ENCODE measurements at regions not wholly inside any gene's neighbourhood (a gene's known extent, or its start where the extent isn't known, plus 50 kb on each side); places are given as distances from the start of the nearest gene placed in this dataset.

DNA sequence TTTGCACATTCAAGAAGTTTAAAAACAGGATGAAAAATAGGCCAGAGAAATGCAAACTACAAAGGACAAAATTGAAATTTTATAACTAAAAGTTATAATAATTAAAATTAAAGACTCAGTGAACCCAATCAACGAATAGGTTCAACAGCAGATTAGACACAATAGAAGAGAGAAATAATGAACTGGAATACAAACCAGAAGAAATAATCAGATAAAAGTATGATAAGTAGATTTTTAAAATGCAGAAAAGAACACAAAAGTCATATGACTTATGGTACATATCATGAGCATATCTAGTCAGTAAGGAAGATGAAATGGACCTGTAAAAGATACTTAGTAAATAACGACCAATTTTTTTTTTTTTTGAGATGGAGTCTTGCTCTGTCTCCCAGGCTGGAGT lies 108.1 kb upstream of the COG2 start:
- H3K36me3 ChIP-seq (ENCODE audit: insufficient read depth, low read length) = no peaks in the 10 kb centered on the region
- TF ChIP-seq CTCF (conservative IDR thresholded peaks at IDR 0.05; ENCODE audit: low read length) (no peak), EZH2phosphoT487 (IDR thresholded peaks at IDR 0.05; ENCODE audit: borderline replicate concordance) (no peak)
- no peak overlapping the region for H3K4me2 ChIP-seq (ENCODE audit: low read depth, low read length, poor library complexity, severe bottlenecking)
- H3K4me3 ChIP-seq (ENCODE audit: low read length, poor library complexity, severe bottlenecking) = no peak overlapping the region
- no peaks in the 10 kb centered on the region for H3F3A ChIP-seq (ENCODE audit: low read depth)
- H2AFZ ChIP-seq (ENCODE audit: low read length) = no peak overlapping the region
- H3K9me3 ChIP-seq (ENCODE audit: insufficient read depth, low read depth, low read length) = no peaks in the 10 kb centered on the region; the same call in 1 of the 2 replicates
- H3K4me1 ChIP-seq (ENCODE audit: insufficient read depth, low read length, poor library complexity, severe bottlenecking) = no peaks in the 10 kb centered on the region
- H4K20me1 ChIP-seq (ENCODE audit: insufficient read depth, low read length, poor library complexity, severe bottlenecking) = no peaks in the 10 kb centered on the region
- no peaks in the 10 kb centered on the region for H3K9me2 ChIP-seq (replicated peaks; ENCODE audit: low read depth, low read length)
- no peaks in the 10 kb centered on the region for H3K79me2 ChIP-seq (ENCODE audit: insufficient read depth, low read length)
- H3K27me3 ChIP-seq (ENCODE audit: insufficient read depth, low read length, poor library complexity, severe bottlenecking) = no peaks in the 10 kb centered on the region
- no peak overlapping the region for H3K9ac ChIP-seq (ENCODE audit: low read depth, low read length, poor library complexity, severe bottlenecking)

DNA sequence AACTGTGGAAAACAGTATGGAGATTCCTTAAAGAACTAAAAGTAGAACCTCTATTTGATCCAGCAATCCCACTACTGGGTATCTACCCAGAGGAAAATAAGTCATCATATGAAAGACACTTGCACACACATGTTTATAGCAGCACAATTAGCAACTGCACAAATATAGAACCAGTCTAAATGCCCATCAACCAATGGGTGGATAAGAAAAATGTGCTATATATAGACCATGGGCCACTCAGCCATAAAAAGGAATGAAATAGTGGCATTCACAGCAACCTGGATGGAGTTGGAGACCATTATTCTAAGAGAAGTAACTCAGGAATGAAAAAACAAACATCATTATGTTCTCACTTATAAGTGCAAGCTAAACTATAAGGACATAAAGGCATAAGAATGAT lies 105.0 kb upstream of the PGBD5 start:
- H3K9me2 ChIP-seq (replicated peaks; ENCODE audit: low read depth, low read length) = no peaks in the 10 kb centered on the region
- no peak overlapping the region for H2AFZ ChIP-seq (ENCODE audit: low read length)
- TF ChIP-seq EZH2phosphoT487 (IDR thresholded peaks at IDR 0.05; ENCODE audit: borderline replicate concordance) (no peak), CTCF (conservative IDR thresholded peaks at IDR 0.05; ENCODE audit: low read length) (no peak)
- H3K9me3 ChIP-seq (ENCODE audit: insufficient read depth, low read depth, low read length) = no peaks in the 10 kb centered on the region; the same call in 1 of the 2 replicates
- H3K79me2 ChIP-seq (ENCODE audit: insufficient read depth, low read length) = no peaks in the 10 kb centered on the region
- no peak overlapping the region for H3K4me3 ChIP-seq (ENCODE audit: low read length, poor library complexity, severe bottlenecking)
- no peaks in the 10 kb centered on the region for H3F3A ChIP-seq (ENCODE audit: low read depth)
- H3K4me2 ChIP-seq (ENCODE audit: low read depth, low read length, poor library complexity, severe bottlenecking) = no peak overlapping the region
- no peaks in the 10 kb centered on the region for H4K20me1 ChIP-seq (ENCODE audit: insufficient read depth, low read length, poor library complexity, severe bottlenecking)
- H3K4me1 ChIP-seq (ENCODE audit: insufficient read depth, low read length, poor library complexity, severe bottlenecking) = no peaks in the 10 kb centered on the region
- H3K27me3 ChIP-seq (ENCODE audit: insufficient read depth, low read length, poor library complexity, severe bottlenecking) = no peaks in the 10 kb centered on the region
- no peak overlapping the region for H3K9ac ChIP-seq (ENCODE audit: low read depth, low read length, poor library complexity, severe bottlenecking)
- H3K36me3 ChIP-seq (ENCODE audit: insufficient read depth, low read length) = no peaks in the 10 kb centered on the region

DNA sequence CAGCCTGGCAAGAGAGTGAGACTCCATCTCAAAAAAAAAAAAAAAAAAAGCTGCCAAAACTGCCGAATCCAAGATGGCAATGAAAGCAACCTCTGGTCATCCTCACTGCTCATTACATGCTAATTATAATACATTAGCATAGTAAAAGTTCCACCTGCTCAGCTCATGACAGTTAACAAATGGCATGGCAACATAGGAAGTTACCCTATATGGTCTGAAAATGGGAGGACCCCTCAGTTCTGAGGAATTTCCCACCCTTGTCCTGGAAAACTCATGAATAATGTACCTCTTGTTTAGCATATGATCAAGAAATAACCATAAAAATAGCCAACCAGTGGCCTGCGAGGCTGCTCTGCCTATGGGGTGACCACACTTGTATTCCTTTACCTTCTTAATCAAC lies 93.1 kb upstream of the PGBD5 start:
- Histone ChIP-seq H3K79me2 (ENCODE audit: insufficient read depth, low read length) (no peaks in the 10 kb centered on the region), H3K27me3 (ENCODE audit: insufficient read depth, low read length, poor library complexity, severe bottlenecking) (no peaks in the 10 kb centered on the region), H2AFZ (ENCODE audit: low read length) (no peak overlapping the region), H3K4me2 (ENCODE audit: low read depth, low read length, poor library complexity, severe bottlenecking) (no peak overlapping the region), H4K20me1 (ENCODE audit: insufficient read depth, low read length, poor library complexity, severe bottlenecking) (no peaks in the 10 kb centered on the region), H3K9me2 (replicated peaks; ENCODE audit: low read depth, low read length) (no peaks in the 10 kb centered on the region), H3F3A (ENCODE audit: low read depth) (no peaks in the 10 kb centered on the region), H3K9me3 (ENCODE audit: insufficient read depth, low read depth, low read length) (no peaks in the 10 kb centered on the region), H3K4me1 (ENCODE audit: insufficient read depth, low read length, poor library complexity, severe bottlenecking) (no peaks in the 10 kb centered on the region), H3K36me3 (ENCODE audit: insufficient read depth, low read length) (no peaks in the 10 kb centered on the region), H3K4me3 (ENCODE audit: low read length, poor library complexity, severe bottlenecking) (no peak overlapping the region), H3K9ac (ENCODE audit: low read depth, low read length, poor library complexity, severe bottlenecking) (no peak overlapping the region)
- no peak for TF ChIP-seq EZH2phosphoT487 (IDR thresholded peaks at IDR 0.05; ENCODE audit: borderline replicate concordance)
- no peak for TF ChIP-seq CTCF (conservative IDR thresholded peaks at IDR 0.05; ENCODE audit: low read length)

Measured in Loucy (cell line).